ENCODE measurements at regions not wholly inside any gene's neighbourhood (a gene's known extent, or its start where the extent isn't known, plus 50 kb on each side); places are given as distances from the start of the nearest gene placed in this dataset.

DNA sequence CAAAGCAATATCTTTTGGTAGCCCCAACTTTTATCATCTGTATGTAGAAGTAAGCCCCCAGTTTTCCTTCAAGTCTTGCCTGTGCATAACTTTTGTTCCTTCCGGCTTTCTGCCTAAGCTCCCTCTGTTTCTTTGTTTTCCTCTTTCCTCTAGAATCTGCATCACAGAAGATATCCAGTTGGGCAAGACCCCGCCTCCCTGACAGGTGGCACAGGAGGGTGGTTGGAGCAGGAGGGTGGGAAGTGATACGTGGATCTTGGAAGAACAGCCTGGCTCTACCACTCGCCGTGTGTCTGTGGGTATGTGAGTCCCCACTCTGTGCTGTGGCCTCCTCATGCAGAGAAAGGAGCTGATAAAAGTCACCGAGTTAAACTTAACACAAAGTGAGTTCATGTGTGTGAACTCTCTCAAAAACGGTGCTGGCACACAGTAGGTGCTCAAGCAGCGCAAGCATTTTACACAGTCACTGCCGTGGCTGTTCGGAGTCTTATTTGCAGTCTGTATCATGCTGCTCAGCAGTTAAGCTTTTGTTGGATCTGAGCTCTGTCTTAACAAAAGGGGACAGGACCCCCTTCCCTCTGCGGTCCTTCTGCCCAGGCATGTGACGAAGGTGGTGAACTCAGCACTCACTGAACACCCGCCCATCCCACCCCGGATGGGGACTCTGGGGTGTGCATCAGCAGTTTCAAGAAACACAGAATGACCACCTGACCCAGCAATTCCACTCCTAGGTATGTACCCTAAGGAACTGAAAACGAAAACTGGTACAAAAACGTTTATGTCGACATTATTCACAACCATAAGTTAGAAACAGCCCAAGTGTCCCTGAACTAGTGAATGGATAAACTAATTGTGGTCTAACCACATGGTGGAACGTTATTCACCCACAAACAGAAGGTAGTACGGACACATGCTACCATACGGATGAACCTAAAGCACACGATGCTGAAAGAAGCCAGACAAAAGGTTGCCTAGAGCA lies 249.1 kb downstream of the CTTN start:
- DNase-seq (ENCODE audit: low spot score) = no peak

GRCh38 chr11:70650075-70650909 lies 252.0 kb downstream of the CTTN start:
- DNase-seq (ENCODE audit: low spot score) = peak; percentile 84

- DNase-seq (ENCODE audit: low spot score) = no peak
Observed at GRCh38 chr11:70651031-70651430, 252.7 kb downstream of the CTTN start.

DNA sequence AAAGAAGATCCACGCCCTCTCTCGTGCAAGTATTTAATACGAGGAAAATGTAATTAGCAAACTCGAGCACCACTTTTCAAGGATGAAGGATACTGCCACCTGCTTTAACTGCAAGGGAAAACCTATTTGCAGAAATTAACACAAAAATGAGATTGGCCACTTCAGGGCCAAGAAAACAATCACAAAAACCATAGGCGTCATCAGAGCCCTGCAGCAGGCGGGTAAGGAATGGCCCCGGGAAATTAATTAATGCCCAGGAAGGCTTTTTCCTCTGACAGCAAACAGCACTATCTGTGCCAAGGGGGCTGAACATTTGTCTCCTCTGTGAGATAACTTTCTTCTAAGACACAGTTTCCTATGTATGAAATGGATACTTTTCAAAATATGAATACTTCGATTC lies 255.7 kb downstream of the CTTN start:
- DNase-seq (ENCODE audit: low spot score) = no peak

GRCh38 chr11:70655816-70656215 lies 257.5 kb downstream of the CTTN start:
- no peak for DNase-seq (ENCODE audit: low spot score)

- DNase-seq (ENCODE audit: low spot score) = no peak
Observed at GRCh38 chr11:70656252-70656651, 257.9 kb downstream of the CTTN start.

- DNase-seq (ENCODE audit: low spot score) = no peak
Observed at GRCh38 chr11:70660059-70660888, 261.9 kb downstream of the CTTN start.

DNA sequence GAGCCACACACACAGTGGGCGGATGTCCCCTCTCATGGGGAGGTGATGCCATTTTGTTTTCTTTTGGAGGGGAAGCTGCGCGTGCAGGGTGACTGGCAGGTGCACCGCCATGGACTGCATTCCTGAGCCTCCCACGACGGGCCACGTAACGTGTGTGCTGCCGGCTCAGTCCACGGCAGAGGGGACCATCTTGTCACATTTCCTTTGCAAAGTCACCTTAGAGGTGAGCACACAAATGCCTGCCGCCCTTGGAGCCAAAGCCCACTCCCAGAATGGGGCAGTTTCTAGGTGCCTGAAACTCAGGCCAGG lies 262.5 kb downstream of the CTTN start:
- no peak for DNase-seq (ENCODE audit: low spot score)

- DNase-seq (ENCODE audit: low spot score) = peak; percentile 2
Observed at GRCh38 chr11:70661761-70662501, 263.6 kb downstream of the CTTN start.

GRCh38 chr11:70662691-70663098 lies 264.4 kb downstream of the CTTN start:
- DNase-seq (ENCODE audit: low spot score) = no peak

DNA sequence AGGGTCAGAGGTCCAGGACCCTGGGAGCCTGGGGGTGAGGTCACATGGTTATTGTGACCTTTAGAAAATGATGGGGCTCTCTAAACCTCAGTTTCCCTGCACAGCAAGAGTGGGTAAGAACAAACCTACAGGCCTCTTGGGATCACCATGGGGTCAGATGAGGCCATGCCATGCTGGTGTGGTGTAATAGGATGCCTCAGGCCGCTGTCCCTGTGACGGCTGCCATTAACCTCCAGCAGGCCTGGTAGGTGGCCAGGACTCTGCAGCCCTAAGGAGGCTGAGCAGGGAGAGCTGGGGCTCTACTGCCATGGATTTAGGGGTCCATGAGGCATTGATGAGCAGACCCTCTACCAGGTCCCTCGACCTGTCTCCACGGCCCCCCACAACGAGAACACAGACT lies 265.5 kb downstream of the CTTN start:
- DNase-seq (ENCODE audit: low spot score) = no peak

- no peak for DNase-seq (ENCODE audit: low spot score)
Observed at GRCh38 chr11:70666311-70666710, 268.0 kb downstream of the CTTN start.

DNA sequence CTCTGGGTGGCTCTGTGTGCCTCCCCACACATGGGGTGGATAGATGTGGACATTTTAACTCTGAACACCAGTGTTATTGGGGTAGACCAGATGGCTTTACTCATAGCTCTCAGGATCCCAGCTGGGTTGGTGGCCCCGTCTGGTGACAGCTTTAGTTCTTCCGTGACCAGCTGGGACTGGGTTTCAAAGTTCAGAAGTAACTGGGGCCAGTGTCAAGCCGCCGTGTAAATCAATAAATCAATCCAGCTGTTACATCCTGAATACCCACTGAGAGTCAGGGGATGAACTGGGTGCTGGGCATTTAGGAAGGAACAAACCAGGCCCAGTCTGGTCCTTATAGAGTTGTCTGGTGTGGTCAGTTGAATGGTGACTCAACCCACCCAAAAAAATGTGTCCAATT lies 269.4 kb downstream of the CTTN start:
- no peak for DNase-seq (ENCODE audit: low spot score)

DNA sequence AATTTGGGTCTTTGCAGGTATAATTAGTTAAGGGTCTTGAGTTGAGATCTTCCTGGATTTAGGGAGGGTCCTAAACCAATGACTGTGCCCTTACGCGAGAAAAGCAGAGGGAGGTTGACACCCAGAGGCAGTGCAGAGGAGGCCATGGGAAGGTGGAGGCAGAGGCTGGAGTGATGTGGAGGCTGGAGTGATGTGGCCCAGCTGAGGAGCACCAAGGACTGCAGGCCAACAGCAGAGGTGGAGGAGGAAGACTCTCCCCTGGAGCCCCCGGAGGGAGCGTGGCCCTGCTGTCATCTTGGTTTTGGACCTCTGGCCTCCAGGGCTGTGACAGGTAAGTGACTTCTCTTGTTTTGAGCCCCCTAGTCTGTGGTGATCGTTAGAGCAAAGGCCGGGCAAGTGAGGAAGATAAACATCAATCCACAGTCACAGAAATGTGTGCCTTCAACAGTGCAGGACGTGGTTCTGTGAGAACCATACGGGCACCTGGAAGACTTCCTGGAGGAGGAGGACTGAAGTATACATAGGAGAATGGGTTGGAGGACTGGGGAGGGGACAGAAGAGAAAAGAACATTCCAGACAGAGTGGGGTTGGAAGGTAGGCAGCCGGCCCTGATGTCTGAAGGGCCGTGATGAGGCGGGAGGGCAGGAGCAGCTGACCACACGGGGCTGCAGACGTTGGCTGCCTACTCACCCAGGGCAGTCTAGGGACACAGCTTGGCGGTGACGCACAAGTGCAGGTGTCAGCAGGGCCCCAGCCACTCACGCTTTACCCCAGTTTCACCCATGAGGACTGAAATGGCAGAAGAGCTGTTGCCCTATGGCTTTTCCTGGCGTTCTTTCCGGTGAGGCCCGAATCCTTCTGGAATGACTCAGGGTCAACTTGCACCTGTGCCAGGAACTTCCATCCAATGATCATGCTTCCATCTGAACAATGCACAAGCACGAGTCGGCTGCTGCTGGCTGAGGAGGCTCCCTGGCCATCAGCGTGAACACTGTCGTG lies 270.2 kb downstream of the CTTN start:
- no peak for DNase-seq (ENCODE audit: low spot score)

DNA sequence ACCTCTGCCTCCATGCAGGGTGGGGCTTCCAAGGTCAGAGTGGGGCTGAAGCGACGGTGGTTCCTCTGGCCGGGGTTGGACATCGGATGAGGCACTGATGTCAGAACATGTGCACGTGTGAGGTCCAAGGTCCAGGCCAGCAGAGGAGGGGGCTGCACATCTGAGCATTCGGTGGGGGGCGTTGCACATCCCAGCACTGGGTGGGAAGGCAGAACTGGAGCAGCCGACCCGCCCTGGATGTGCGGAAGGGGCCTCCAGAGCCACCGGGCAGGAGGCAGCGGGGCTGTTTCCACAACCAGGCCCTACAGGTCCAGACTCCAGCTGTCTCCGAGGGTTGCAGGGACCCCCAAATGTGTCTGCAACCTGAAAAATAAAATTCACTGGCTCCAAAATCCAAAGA lies 271.0 kb downstream of the CTTN start:
- no peak for DNase-seq (ENCODE audit: low spot score)

- DNase-seq (ENCODE audit: low spot score) = no peak
Observed at GRCh38 chr11:70669871-70670675, 271.7 kb downstream of the CTTN start.

GRCh38 chr11:70670676-70671034 lies 272.3 kb downstream of the CTTN start:
- DNase-seq (ENCODE audit: low spot score) = no peak

GRCh38 chr11:70671083-70671482 lies 272.8 kb downstream of the CTTN start:
- no peak for DNase-seq (ENCODE audit: low spot score)

GRCh38 chr11:70671611-70672010 lies 273.3 kb downstream of the CTTN start:
- DNase-seq (ENCODE audit: low spot score) = no peak

All from umbilical cord (tissue), 1 donor.